CD4-positive, alpha-beta memory T cell (primary cell): ENCODE measurements at regions not wholly inside any gene's neighbourhood (a gene's known extent, or its start where the extent isn't known, plus 50 kb on each side); places are given as distances from the start of the nearest gene placed in this dataset.

ENCODE experiments used
- CTCF ChIA-PET: fragments of 350-600 bp; sonication (Branson Sonifier 250); formaldehyde crosslinking; loops from one replicate; lab custom pipeline; 2021; ENCODE audit warnings: inconsistent platforms; ENCODE audit not compliant: partially characterized antibody; lab: Charles Lee
- POLR2A ChIA-PET: fragments of 350-600 bp; sonication (Branson Sonifier 250); formaldehyde crosslinking; loops from one replicate; lab custom pipeline; 2021; ENCODE audit not compliant: partially characterized antibody; lab: Charles Lee
- DNase-seq, 5 donors: peaks; one replicate each; pipeline versions ENCODE4 v3.0.0 to v3.0.0-alpha.2; 2020 to 2022; ENCODE audit warnings: mixed read lengths in 1 of 5
- H3K27ac ChIP-seq: one replicate; pipeline ENCODE4 v1.7.0; 2013; ENCODE audit warnings: low read depth, low read length
- H3K27me3 ChIP-seq: 2 replicates; pipeline ENCODE4 v1.7.0; 2013; ENCODE audit warnings: mild to moderate bottlenecking, low read length, moderate library complexity; ENCODE audit not compliant: insufficient read depth
- H3K36me3 ChIP-seq: 2 replicates; pipeline ENCODE4 v1.7.0; 2013; ENCODE audit warnings: mild to moderate bottlenecking, low read length, moderate library complexity; ENCODE audit not compliant: insufficient read depth
- H3K4me1 ChIP-seq: 2 replicates; pipeline ENCODE4 v1.7.0; 2013; ENCODE audit warnings: mild to moderate bottlenecking, low read length, moderate library complexity; ENCODE audit not compliant: insufficient read depth
- H3K4me3 ChIP-seq, 2 donors: one replicate each; pipeline ENCODE4 v1.7.0; 2013; ENCODE audit warnings: low read length in 2 of 2, mild to moderate bottlenecking in 1 of 2
- H3K9me3 ChIP-seq, 2 donors: one replicate each; pipeline ENCODE4 v1.7.0; 2013; ENCODE audit warnings: low read length in 2 of 2, control low read depth in 1 of 2; ENCODE audit not compliant: control insufficient read depth in 1 of 2
- H3K27ac Mint-ChIP-seq, 7 donors: one replicate each; pipeline ENCODE4 v1.8.0; 2020 to 2021; ENCODE audit warnings: mixed read lengths in 7 of 7, mild to moderate bottlenecking in 6 of 7, inconsistent platforms in 3 of 7, moderate library complexity in 3 of 7
- H3K27me3 Mint-ChIP-seq, 2 donors: one replicate each; pipeline ENCODE4 v1.8.0; 2020 to 2021; ENCODE audit warnings: mixed read lengths in 2 of 2
- H3K36me3 Mint-ChIP-seq, 2 donors: one replicate each; pipeline ENCODE4 v1.8.0; 2020 to 2021; ENCODE audit warnings: mixed read lengths in 2 of 2, inconsistent platforms in 1 of 2, mild to moderate bottlenecking in 1 of 2
- H3K4me1 Mint-ChIP-seq, 4 donors: one replicate each; pipeline ENCODE4 v1.8.0; 2020 to 2021; ENCODE audit warnings: mixed read lengths in 4 of 4, mild to moderate bottlenecking in 1 of 4
- H3K4me3 Mint-ChIP-seq, 8 donors: one replicate each; pipeline ENCODE4 v1.8.0; 2020 to 2021; ENCODE audit warnings: mixed read lengths in 8 of 8, mild to moderate bottlenecking in 7 of 8, moderate library complexity in 6 of 8, inconsistent platforms in 3 of 8
- H3K9me3 Mint-ChIP-seq, 8 donors: one replicate each; pipeline ENCODE4 v1.8.0; 2020 to 2021; ENCODE audit warnings: mixed read lengths in 8 of 8, mild to moderate bottlenecking in 5 of 8, inconsistent platforms in 3 of 8, moderate library complexity in 1 of 8
- intact Hi-C: fragments of 100-400 bp; cut with micrococcal nuclease; formaldehyde crosslinking; loops from one replicate; pipeline ENCODE4 v1.15.1; 2023

DNA sequence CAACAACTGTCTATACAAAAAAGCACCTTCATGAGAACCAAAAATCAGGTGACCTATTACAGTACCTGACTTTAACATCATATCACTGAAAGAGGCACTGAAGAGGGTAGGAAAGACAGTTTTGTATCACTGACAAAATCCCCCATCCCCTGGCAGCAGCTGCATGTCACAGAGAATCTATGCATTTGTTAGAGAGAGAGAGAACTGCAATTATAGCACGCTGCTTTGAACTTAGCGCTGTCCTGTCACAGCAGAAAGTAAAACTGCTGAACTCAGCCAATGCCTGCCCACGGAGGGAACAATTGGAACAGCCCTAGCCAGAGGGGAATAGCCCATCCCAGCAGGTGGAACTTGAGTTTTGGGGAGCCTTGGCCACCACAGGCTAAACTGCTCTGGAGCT lies 75.1 kb upstream of the NOL4 start:
- no peaks in the 10 kb centered on the region for H3K27me3 ChIP-seq
- no peak overlapping the region for H3K27ac Mint-ChIP-seq

DNA sequence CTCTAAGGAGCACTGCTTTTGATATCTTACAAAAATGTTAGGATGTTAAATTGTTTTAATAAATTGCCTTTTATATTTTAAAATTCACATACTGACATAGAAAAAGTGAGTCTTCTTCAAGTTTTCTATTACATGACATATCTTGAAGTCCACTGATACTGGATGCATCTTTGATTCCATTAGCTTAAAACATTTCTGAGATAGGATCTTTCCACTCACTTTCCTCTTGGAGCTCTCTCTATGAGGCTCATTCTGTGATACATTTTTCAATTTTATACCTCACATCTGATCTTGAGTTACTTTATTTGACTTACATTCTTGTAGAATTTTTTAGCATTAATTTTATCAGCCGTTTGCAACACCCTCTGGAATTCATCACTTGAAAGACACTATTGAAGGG lies 86.8 kb upstream of the NOL4 start:
- intact Hi-C loops: no loop called here
- ChIA-PET POLR2A (no interaction called here), CTCF (no interaction called here)
- Histone ChIP-seq H3K36me3 (no peaks in the 10 kb centered on the region), H3K9me3 (no peaks in the 10 kb centered on the region), H3K27ac (no peak overlapping the region), H3K4me1 (no peaks in the 10 kb centered on the region), H3K27me3 (no peaks in the 10 kb centered on the region), H3K4me3 (no peak overlapping the region)
- Mint-ChIP-seq H3K4me1 (no peaks in the 10 kb centered on the region), H3K9me3 (peaks cover 0 to 6% (median 5%) of the 10 kb centered on the region in 8 donors), H3K36me3 (no peaks in the 10 kb centered on the region), H3K27me3 (no peaks in the 10 kb centered on the region), H3K4me3 (no peak overlapping the region), H3K27ac (no peak overlapping the region)
- DNase-seq: no peak

More for the DNA sequence above, 75.1 kb upstream of the NOL4 start:
- no peak for DNase-seq
- intact Hi-C loops: no loop called here
- Histone ChIP-seq H3K9me3 (peaks cover 0 to 5% of the 10 kb centered on the region in 2 donors), H3K36me3 (no peaks in the 10 kb centered on the region), H3K4me3 (no peak overlapping the region), H3K4me1 (no peaks in the 10 kb centered on the region), H3K27ac (no peak overlapping the region)
- POLR2A ChIA-PET: no interaction called here
- CTCF ChIA-PET: no interaction called here
- H3K4me3 Mint-ChIP-seq: no peak overlapping the region
- H3K27me3 Mint-ChIP-seq: no peaks in the 10 kb centered on the region
- H3K36me3 Mint-ChIP-seq: no peaks in the 10 kb centered on the region
- H3K9me3 Mint-ChIP-seq: peaks cover 4 to 15% (median 7%) of the 10 kb centered on the region in 8 donors
- no peaks in the 10 kb centered on the region for H3K4me1 Mint-ChIP-seq

DNA sequence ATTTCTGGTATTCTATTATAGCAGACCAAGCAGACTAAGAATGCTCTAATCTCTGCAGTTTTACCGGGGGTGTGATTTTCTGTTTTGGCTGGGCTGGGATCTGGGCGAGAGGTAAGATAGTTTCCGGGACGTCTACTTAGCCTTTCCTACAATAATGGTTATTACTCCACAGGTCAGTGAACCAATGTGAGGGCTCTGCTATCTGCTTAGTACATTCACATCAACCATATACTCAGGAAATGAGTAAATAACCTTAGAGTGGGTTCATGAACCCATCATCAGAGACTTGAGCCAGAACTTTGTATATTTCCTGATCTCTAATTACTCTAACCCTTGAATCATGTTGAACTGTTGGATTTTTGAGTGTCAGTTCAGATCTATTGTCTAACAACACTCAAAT lies 90.1 kb upstream of the NOL4 start:
- H3K36me3 ChIP-seq: no peaks in the 10 kb centered on the region
- POLR2A ChIA-PET: no interaction called here
- H3K4me1 ChIP-seq: no peaks in the 10 kb centered on the region
- H3K4me3 ChIP-seq: no peak overlapping the region
- no peaks in the 10 kb centered on the region for H3K36me3 Mint-ChIP-seq
- no peak overlapping the region for H3K27ac ChIP-seq
- no peaks in the 10 kb centered on the region for H3K4me1 Mint-ChIP-seq
- H3K9me3 ChIP-seq: no peaks in the 10 kb centered on the region
- intact Hi-C loops: no loop called here
- no peaks in the 10 kb centered on the region for H3K27me3 Mint-ChIP-seq
- H3K27ac Mint-ChIP-seq: no peak overlapping the region
- no peak overlapping the region for H3K4me3 Mint-ChIP-seq
- H3K9me3 Mint-ChIP-seq: peaks cover 0 to 6% (median 2%) of the 10 kb centered on the region in 8 donors
- DNase-seq: no peak
- CTCF ChIA-PET: no interaction called here
- no peaks in the 10 kb centered on the region for H3K27me3 ChIP-seq

DNA sequence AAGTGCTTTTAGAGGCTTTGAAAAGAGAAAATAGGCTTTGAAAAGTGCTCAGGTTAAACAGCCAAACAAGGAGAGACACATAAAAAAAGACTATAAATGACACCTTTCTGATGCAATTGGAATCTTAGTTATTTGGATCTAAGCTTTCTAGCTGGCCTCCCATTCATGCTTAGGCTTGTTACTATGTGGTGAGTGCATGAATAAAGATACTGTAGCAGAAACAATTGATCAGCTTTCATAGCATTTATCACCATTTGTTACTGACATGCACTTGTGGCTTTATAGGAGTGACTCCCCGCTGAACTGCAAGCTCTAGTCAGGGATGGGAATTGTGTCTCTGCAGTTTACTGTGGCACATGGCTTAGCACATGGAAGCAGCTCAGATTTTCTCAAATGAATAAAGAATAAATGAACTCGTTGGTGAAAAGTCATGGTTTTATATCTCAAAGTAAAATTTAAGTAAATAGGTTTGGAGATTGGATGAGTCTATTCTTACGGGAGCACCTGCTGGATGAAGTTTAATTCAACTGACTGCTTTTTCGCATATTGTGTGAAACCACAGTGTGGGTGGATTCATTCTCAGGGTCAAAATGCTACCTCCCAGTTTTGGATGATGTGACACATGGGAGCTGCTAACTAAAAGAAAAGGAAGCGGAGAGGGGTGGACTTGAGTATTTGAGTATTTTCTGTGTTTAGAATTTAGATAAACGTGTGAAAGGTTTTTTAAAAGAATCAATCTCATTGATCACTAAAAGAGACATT lies 91.1 kb upstream of the NOL4 start:
- Mint-ChIP-seq H3K27me3 (no peaks in the 10 kb centered on the region), H3K4me1 (no peaks in the 10 kb centered on the region), H3K36me3 (no peaks in the 10 kb centered on the region), H3K4me3 (no peak overlapping the region), H3K27ac (no peak overlapping the region), H3K9me3 (peaks cover 0 to 6% (median 2%) of the 10 kb centered on the region in 8 donors)
- DNase-seq: no peak
- CTCF ChIA-PET: no interaction called here
- Histone ChIP-seq H3K9me3 (no peaks in the 10 kb centered on the region), H3K27me3 (no peaks in the 10 kb centered on the region), H3K36me3 (no peaks in the 10 kb centered on the region), H3K4me1 (no peaks in the 10 kb centered on the region), H3K27ac (no peak overlapping the region), H3K4me3 (no peak overlapping the region)
- intact Hi-C loops: no loop called here
- POLR2A ChIA-PET: no interaction called here

DNA sequence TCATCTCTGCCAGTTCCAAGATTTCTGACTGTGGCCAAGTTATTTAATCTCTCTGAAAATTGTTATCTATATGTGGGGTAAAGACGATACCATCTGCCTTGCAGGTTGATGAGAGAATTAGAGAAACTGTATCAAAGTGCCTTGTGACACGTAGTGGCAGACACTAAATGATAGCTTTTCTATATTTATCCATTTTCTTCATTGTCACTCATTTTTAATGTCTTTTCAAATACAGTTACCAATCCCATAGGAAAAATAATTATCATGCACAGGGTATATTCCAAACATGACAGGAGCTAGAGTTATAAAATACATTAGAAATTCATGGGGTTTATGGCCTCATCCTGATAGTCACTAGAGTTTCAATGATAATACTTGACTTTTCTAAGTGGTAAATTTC lies 95.6 kb upstream of the NOL4 start:
- no peaks in the 10 kb centered on the region for H3K27me3 ChIP-seq
- H3K4me1 ChIP-seq: no peaks in the 10 kb centered on the region
- H3K27ac ChIP-seq: no peak overlapping the region
- Mint-ChIP-seq H3K27ac (no peak overlapping the region), H3K36me3 (no peaks in the 10 kb centered on the region), H3K9me3 (peaks cover 0 to 9% (median 2%) of the 10 kb centered on the region in 8 donors), H3K4me3 (no peak overlapping the region), H3K4me1 (no peaks in the 10 kb centered on the region), H3K27me3 (no peaks in the 10 kb centered on the region)
- no peak overlapping the region for H3K4me3 ChIP-seq
- H3K36me3 ChIP-seq: no peaks in the 10 kb centered on the region
- CTCF ChIA-PET: no interaction called here
- POLR2A ChIA-PET: no interaction called here
- DNase-seq: no peak
- intact Hi-C loops: no loop called here
- no peaks in the 10 kb centered on the region for H3K9me3 ChIP-seq

DNA sequence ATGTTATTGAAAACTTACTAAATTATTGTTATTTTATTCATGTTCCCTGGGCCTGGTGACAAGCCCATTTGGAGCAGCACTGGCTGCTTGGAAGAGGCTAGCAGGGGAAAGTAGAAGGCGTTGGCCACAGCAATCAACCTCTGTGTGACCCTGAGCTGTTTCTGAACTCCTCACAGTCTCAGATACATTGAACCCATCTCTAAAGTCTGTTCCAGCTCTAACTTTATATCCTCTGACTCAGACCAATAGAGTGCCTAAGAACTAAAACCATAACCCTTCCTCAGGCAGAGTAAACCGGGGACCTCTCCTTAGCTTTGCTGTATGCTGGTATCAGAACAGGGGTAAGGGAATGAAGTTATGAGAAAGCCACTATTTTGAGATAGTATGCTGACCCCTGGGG lies 96.4 kb upstream of the NOL4 start:
- CTCF ChIA-PET: no interaction called here
- H3K36me3 Mint-ChIP-seq: no peaks in the 10 kb centered on the region
- no peak for DNase-seq
- no peaks in the 10 kb centered on the region for H3K4me1 Mint-ChIP-seq
- H3K27ac Mint-ChIP-seq: no peak overlapping the region
- H3K27me3 Mint-ChIP-seq: no peaks in the 10 kb centered on the region
- no peak overlapping the region for H3K4me3 Mint-ChIP-seq
- POLR2A ChIA-PET: no interaction called here
- Histone ChIP-seq H3K4me1 (no peaks in the 10 kb centered on the region), H3K4me3 (no peak overlapping the region), H3K27ac (no peak overlapping the region), H3K27me3 (no peaks in the 10 kb centered on the region), H3K9me3 (no peaks in the 10 kb centered on the region), H3K36me3 (no peaks in the 10 kb centered on the region)
- intact Hi-C loops: no loop called here
- peaks cover 0 to 9% (median 5%) of the 10 kb centered on the region in 8 donors for H3K9me3 Mint-ChIP-seq

DNA sequence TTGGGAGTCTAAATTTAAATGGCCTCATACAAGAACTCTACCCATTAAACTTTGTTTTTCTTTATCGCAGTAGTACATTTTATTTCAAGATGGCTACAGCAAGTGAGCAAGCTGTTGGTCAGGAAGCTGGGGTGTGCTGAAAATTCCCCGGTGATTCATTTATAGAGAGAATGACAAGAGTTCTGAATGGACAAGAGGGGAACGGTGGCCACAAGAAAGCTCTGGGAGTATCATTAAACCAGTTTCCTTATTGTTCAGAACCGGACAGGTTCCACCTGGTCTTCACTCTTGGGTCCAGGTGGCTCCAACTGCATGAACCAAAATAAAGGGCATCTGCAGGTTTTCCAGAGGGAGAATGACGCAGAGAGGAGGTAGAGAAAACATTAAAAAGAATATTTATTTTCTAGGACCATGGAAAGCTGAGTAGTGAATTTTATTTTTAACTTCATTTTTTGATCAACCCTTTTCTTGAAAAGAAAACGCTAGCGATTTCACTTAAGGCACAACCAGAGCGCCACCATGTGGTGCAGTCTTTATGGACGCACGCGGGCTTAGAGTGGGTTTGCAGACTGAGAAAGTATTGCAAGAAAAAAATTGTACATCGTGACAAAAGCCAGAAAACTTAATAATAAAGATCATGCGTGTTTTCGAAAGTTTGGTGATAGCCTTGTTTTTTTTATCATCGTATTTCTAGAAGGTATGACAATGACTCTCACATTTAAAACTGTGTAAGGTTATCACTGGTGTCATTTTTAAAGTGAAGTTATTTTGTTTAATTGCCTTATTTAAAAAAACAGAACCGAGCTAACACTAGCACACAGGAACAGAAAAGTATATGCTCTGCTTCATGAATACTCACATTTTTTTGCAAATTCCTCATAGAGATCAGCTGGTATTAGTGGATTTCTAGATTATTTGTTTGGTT lies 97.9 kb upstream of the NOL4 start:
- Mint-ChIP-seq H3K4me1 (no peaks in the 10 kb centered on the region), H3K9me3 (peaks cover 2 to 17% (median 7%) of the 10 kb centered on the region in 8 donors), H3K27me3 (no peaks in the 10 kb centered on the region), H3K36me3 (no peaks in the 10 kb centered on the region), H3K4me3 (no peak overlapping the region), H3K27ac (no peak overlapping the region)
- Histone ChIP-seq H3K27me3 (no peaks in the 10 kb centered on the region), H3K27ac (no peak overlapping the region), H3K36me3 (no peaks in the 10 kb centered on the region), H3K4me3 (no peak overlapping the region), H3K9me3 (no peaks in the 10 kb centered on the region), H3K4me1 (no peaks in the 10 kb centered on the region)
- DNase-seq: no peak
- intact Hi-C loops: no loop called here
- POLR2A ChIA-PET: no interaction called here
- CTCF ChIA-PET: no interaction called here
